NCI-H2081 treated with DMSO at 0.1 percent for 48 hours (cell line): ENCODE measurements at regions not wholly inside any gene's neighbourhood (a gene's known extent, or its start where the extent isn't known, plus 50 kb on each side); places are given as distances from the start of the nearest gene placed in this dataset.
A peak's percentile ranks its signal among the peaks of the same experiment; 100 is the strongest.
"Not testable (repeated sequence)": the region's sequence is repeated elsewhere in the genome, so short reads cannot be mapped to it uniquely, and the experiment has no call there.

Source experiments
- DNase-seq: peaks from one replicate; lab custom pipeline; 2025; lab: John Stamatoyannopoulos, UW

DNA sequence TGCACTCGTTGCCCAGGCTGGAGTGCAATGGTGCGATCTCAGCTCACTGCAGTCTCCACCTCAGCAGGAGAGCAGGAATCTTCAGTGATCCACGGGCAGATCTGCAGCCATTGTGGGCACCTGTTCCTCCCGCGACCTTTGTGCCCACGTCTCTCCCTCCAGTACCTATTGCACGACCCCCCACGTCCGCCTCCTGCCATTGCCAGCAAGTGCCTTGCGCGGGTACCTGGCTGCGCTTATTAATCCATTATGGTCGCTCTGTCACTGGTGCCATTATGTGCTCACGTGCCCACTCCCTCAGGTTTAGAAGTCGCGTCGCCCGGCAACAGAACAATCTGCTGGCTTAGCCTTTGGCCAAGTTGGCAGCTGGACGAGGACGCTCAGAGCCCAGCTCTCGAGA, 146.2 kb upstream of the C1QTNF3 start:
- DNase-seq: not testable (repeated sequence)

- not testable (repeated sequence) for DNase-seq
Measured at GRCh38 chr5:34189752-34190411, 146.9 kb upstream of the C1QTNF3 start.

GRCh38 chr5:34190466-34190865, 147.5 kb upstream of the C1QTNF3 start:
- DNase-seq: not testable (repeated sequence)

DNA sequence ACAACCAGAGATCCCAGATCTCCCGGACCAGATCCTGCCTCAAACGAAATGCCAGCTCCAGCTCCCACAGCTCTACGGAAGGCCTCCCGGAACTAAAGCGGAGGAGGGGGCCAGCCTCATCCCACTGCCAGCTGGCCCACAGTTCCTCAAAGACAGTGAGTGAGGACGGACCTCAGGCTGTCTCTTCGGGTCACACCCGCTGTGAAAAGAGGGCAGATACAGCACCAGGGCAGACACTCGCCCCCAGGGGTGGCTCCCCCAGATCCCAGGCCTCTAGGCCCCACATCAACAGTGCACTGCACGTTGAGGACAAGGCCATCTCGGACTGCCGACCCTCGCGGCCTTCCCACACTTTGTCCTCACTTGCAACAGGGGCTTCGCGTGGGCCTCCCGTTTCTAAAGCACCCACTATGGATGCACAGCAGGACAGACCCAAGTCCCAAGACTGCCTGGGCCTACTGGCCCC, 148.3 kb upstream of the C1QTNF3 start:
- not testable (repeated sequence) for DNase-seq

GRCh38 chr5:34192064-34192922, 149.3 kb upstream of the C1QTNF3 start:
- DNase-seq: not testable (repeated sequence)

DNA sequence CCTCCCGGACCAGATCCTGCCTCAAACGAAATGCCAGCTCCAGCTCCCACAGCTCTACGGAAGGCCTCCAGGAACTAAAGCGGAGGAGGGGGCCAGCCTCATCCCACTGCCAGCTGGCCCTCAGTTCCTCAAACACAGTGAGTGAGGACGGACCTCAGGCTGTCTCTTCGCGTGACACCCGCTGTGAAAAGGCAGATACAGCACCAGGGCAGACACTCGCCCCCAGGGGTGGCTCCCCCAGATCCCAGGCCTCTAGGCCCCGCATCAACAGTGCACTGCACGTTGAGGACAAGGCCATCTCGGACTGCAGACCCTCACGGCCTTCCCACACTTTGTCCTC, 149.9 kb upstream of the C1QTNF3 start:
- not testable (repeated sequence) for DNase-seq

DNA sequence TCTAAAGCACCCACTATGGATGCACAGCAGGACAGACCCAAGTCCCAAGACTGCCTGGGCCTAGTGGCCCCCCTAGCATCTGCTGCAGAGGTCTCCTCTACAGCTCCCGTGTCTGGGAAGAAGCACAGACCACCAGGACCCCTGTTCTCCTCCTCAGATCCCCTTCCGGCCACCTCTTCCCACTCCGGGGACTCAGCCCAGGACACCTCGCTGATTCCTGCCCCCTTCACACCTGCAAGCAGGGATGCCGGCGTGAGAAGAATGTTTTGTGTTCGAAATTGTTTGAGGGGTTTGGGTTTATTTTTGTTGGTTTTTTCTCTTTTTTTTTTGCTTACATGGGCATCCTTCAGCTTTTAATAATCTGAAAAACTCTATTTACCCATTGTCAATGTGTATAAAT, 150.3 kb upstream of the C1QTNF3 start:
- not testable (repeated sequence) for DNase-seq

DNA sequence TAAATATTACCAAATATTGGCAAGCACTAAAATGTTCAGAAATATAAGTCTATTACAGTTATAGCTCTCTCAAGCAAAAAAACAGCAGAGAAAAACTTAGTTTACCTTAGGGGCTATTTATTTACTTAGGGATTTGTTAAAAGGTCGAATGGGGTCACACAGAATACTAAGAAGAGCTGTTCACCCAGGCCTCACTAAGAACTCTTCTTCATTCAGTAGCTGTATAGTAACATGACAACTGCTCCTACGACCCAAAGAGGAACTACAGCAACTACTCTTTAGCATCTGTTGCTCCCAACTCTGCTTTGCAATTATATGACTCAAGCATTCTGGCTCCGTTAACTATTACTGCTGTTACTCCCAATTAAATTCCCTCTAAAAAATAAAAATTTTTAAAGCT, 150.8 kb upstream of the C1QTNF3 start:
- not testable (repeated sequence) for DNase-seq

- not testable (repeated sequence) for DNase-seq
Measured at GRCh38 chr5:34196091-34196490, 153.1 kb upstream of the C1QTNF3 start.

DNA sequence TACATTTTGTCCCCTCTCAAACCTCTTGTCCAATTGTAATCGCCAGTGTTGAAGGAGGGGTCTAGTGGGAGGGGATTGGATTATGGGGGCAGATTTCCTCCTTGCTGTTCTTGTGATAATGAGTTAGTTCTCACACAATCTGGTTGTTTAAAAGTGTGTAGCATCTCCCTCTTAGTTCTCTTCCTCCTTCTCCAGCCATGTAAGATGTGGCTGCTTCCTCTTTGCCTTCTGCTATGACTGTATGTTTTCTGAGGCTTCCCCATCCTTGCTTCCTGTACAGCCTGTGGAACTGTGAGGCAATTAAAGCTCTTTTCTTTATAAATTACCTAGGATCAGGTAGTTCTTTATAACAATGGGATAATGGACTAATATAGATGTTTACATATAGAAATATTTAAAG, 162.3 kb upstream of the C1QTNF3 start:
- not testable (repeated sequence) for DNase-seq

- not testable (repeated sequence) for DNase-seq
Measured at GRCh38 chr5:34217386-34217785, 174.4 kb upstream of the C1QTNF3 start.

DNA sequence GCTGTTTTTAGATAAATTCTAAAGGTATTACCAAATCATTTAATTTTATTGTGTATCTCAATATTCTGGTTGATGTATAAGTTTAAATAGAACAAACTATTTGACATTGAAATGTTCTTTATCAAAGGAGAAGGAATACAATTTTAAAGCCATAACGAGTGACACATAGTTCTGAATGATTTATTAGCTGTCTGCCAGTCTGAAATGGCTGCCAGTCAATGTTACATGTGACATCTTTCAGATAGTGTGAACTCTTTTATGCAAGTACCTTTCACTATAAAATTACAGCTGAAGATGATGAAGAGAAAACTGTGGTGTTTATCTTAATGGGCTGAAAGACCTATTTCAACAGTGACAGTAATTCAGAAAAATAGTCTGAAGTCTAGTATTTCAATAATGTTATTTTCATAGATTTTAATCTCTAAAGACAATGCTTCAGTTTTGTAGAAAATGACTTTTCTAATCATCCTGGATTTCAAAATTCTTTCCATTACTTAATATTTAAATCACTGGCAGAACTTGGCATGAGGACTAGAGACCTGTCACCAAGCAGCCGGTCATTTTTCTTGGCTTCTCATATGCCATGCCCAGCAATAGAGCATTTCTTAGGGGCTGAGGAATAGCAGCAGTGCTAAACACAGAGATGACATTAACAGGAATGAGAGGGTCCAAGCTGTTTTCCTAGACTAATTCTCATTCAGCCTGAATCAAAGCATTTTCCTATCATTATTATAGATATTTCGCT, 178.5 kb upstream of the C1QTNF3 start:
- DNase-seq: not testable (repeated sequence)

DNA sequence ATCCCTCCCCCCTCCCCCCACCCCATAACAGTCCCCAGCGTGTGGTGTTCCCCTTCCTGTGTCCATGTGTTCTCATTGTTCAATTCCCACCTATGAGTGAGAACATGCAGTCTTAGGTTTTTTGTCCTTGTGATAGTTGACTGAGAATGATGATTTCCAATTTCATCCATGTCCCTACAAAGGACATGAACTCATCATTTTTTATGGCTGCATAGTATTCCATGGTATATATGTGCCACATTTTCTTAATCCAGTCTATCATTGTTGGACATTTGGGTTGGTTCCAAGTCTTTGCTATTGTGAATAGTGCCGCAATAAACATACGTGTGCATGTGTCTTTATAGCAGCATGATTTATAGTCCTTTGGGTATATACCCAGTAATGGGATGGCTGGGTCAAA, 180.1 kb upstream of the C1QTNF3 start:
- not testable (repeated sequence) for DNase-seq

DNA sequence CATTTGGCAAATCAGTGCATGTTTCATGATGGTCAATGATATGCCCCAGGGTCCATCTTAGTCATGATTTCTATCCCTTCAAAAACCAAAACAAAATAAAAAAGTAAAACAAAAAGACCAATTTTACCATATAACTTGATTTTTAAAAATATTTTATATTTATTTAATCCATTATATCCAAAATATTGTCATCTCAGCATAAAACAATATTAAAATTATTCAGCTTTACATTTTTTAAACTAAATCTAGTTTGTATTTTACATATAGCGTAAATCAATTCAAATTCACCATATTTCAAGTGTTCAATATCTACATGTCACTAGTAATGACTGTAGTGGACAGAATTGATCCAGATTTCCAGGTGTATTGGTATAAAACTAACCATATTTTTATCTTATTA, 187.4 kb upstream of the C1QTNF3 start:
- not testable (repeated sequence) for DNase-seq

- not testable (repeated sequence) for DNase-seq
Measured at GRCh38 chr5:34243802-34244201, 200.8 kb upstream of the C1QTNF3 start.

- DNase-seq: not testable (repeated sequence)
Measured at GRCh38 chr5:34244281-34245031, 201.4 kb upstream of the C1QTNF3 start.

GRCh38 chr5:34245032-34245394, 202.0 kb upstream of the C1QTNF3 start:
- not testable (repeated sequence) for DNase-seq

- DNase-seq: peak; percentile 91
Measured at GRCh38 chr5:34245813-34246212, 202.8 kb upstream of the C1QTNF3 start.

GRCh38 chr5:34258598-34258997, 215.6 kb upstream of the C1QTNF3 start:
- DNase-seq: not testable (repeated sequence)

DNA sequence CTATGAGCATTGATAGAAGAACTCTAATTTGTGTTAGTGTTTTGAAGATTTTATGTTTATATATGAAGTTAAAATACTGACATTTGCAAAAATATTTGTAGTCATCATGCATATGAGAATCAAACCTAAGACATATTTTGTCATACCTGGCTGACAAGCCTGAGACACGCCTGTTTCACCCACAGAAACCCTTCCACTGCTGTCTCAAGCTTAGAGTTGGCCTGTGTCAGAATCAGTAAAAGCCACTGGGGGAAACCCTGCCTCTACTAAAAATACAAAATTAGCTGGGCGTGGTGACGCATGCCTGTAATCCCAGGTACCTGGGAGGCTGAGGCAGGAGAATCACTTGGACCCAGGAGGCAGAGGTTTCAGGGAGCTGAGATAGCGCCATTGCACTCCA, 218.0 kb upstream of the C1QTNF3 start:
- not testable (repeated sequence) for DNase-seq

- DNase-seq: not testable (repeated sequence)
Measured at GRCh38 chr5:34266151-34266550, 223.1 kb upstream of the C1QTNF3 start.

DNA sequence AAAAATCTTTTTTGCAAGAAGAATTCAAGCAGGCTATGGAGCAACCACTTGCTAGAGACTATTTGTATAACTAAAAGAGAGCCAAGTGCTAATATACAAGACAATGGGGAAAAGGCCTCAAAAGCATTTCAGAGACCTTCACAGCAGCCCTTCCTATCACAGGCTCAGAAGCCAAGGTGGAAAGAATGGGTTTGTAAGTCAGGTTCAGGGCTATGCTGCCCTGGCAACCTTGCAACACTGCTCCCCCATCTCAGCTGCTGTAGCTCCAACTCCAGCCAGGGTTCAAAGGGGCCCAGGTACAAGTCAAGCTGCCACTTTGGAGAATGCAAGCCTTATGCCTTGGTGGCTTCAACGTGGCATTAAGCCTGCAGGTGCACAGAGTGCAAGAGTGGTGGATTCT, 253.7 kb upstream of the C1QTNF3 start:
- not testable (repeated sequence) for DNase-seq
